ENCODE measurements at regions not wholly inside any gene's neighbourhood (a gene's known extent, or its start where the extent isn't known, plus 50 kb on each side); places are given as distances from the start of the nearest gene placed in this dataset.

DNA sequence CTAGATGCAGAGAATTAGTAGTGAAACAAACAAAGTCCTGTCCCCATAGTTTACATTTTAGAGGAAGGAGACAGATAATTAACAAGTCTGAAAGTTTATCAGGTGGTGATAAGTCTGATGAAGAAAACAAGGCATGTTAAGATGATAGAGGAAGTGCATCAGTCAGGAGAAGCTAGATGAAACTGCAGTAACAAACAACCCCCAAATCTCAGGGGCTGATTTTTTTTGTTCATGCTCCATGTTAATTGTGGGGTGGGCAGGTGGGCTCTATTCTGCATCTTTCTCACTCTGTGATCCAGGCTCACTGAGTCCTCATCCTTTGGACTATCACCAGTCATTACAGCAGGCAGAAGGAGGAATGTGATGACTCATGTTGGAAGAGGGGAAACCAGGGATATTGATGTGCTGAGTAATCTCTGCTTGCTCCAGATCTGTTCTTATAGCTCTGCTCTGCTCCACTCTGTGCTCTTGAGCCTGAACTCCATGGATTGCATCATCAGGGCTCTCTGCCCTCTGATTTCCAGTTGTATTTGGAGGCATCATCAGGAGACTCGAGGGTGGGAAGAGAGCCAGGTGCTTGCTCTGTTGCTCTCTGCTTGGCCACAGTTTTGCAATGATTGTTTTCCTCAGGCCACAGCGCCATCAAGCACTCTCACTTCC lies 166.9 kb downstream of the IER5 start (continued):
- TF ChIP-seq TCF7L2 (IDR thresholded peaks at IDR 0.05; ENCODE audit: borderline replicate concordance, extremely low read depth, insufficient read depth, insufficient read length) (peak; percentile 17), JUND (IDR thresholded peaks at IDR 0.05) (peak; percentile 60), FOSL1 (IDR thresholded peaks at IDR 0.05; ENCODE audit: low read depth) (peak; percentile 51)

DNA sequence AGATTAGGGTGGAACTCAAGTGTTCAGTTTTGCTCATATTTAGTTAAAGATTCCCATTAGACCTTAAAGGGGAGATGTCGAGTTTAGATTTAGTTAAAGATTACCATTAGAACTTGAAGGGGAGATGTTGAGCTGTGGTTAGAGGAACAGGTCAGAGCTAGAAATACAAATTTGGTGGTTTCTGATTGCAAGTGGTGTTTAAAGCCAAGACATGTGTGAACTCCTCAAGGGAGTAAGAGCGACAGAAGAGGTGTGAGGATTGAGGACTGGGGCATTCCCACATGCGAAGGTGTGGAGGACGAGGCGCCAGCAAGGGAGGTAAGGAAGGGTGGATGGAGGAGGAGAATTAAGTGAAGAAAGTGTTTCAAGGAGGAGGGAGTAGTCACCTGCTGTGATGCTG lies 168.6 kb downstream of the IER5 start:
- Histone ChIP-seq H3K4me2 (ENCODE audit: low read length) (no peak overlapping the region), H4K20me1 (ENCODE audit: insufficient read depth) (no peaks in the 10 kb centered on the region), H3K27ac (ENCODE audit: low read depth, low read length) (no peak overlapping the region), H3K36me3 (ENCODE audit: control insufficient read depth in 1 of 2, insufficient read depth in 2 of 2, low read length in 2 of 2) (no peaks in the 10 kb centered on the region), H3K27me3 (ENCODE audit: insufficient read depth, low read length) (no peaks in the 10 kb centered on the region; the same call in 1 of the 2 replicates), H3K9ac (ENCODE audit: low read length) (no peak overlapping the region), H3K4me3 (replicated peaks in 1 of 2; ENCODE audit: low read depth in 1 of 2, low read length in 2 of 2) (no peak overlapping the region), H2AFZ (ENCODE audit: low read depth, low read length, poor library complexity, severe bottlenecking) (no peak overlapping the region), H3K9me2 (ENCODE audit: insufficient read depth) (no peaks in the 10 kb centered on the region), H3K9me3 (ENCODE audit: control insufficient read depth in 1 of 2, insufficient read depth in 1 of 2, low read depth in 1 of 2, low read length in 2 of 2) (peaks cover 0 to 11% of the 10 kb centered on the region in 2 experiments; a peak in 1 of 4 replicates), H3K4me1 (ENCODE audit: control insufficient read depth in 1 of 2, insufficient read depth in 2 of 2, low read length in 2 of 2) (peaks cover 0 to 9% of the 10 kb centered on the region in 2 experiments; a peak in 1 of 4 replicates), H3K79me2 (ENCODE audit: insufficient read depth, low read length) (no peaks in the 10 kb centered on the region)
- TF ChIP-seq, protein P1, sequence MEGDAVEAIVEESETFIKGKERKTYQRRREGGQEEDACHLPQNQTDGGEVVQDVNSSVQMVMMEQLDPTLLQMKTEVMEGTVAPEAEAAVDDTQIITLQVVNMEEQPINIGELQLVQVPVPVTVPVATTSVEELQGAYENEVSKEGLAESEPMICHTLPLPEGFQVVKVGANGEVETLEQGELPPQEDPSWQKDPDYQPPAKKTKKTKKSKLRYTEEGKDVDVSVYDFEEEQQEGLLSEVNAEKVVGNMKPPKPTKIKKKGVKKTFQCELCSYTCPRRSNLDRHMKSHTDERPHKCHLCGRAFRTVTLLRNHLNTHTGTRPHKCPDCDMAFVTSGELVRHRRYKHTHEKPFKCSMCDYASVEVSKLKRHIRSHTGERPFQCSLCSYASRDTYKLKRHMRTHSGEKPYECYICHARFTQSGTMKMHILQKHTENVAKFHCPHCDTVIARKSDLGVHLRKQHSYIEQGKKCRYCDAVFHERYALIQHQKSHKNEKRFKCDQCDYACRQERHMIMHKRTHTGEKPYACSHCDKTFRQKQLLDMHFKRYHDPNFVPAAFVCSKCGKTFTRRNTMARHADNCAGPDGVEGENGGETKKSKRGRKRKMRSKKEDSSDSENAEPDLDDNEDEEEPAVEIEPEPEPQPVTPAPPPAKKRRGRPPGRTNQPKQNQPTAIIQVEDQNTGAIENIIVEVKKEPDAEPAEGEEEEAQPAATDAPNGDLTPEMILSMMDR (IDR thresholded peaks at IDR 0.05 in 2 of 3, conservative IDR thresholded peaks at IDR 0.05 in 1 of 3; ENCODE audit: borderline replicate concordance in 1 of 3, insufficient read depth in 1 of 3, low read depth in 2 of 3, low read length in 2 of 3): no peak
- no peak for TF ChIP-seq TCF7L2 (IDR thresholded peaks at IDR 0.05; ENCODE audit: borderline replicate concordance, extremely low read depth, insufficient read depth, insufficient read length)
- TF ChIP-seq ZFX (IDR thresholded peaks at IDR 0.05): no peak
- no peak for TF ChIP-seq POLR2AphosphoS5 (IDR thresholded peaks at IDR 0.05; ENCODE audit: low read depth, low read length)
- TF ChIP-seq, protein P2, sequence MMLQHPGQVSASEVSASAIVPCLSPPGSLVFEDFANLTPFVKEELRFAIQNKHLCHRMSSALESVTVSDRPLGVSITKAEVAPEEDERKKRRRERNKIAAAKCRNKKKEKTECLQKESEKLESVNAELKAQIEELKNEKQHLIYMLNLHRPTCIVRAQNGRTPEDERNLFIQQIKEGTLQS (IDR thresholded peaks at IDR 0.05): no peak
- TF ChIP-seq RAD21 (IDR thresholded peaks at IDR 0.05; ENCODE audit: low read depth): no peak
- no peak for TF ChIP-seq YY1 (IDR thresholded peaks at IDR 0.05; ENCODE audit: extremely low read depth, insufficient replicate concordance, low read depth, low read length)
- BruUV-seq (replicated peaks): no TSS peak
- DNase-seq (ENCODE audit: low read depth, low spot score) (no peak), ATAC-seq (no peak)
- ChIA-PET CTCF (no interaction called here), RAD21 (ENCODE audit: low non-redundant PET in 1 of 2, low total read pairs in 2 of 2, uncharacterized antibody in 2 of 2, unreplicated experiment in 2 of 2) (no interaction called here), POLR2A (no interaction called here)
- intact Hi-C loops (cut with micrococcal nuclease): no loop called here
